Breast epithelium (tissue), 3 donors: ENCODE measurements at regions not wholly inside any gene's neighbourhood (a gene's known extent, or its start where the extent isn't known, plus 50 kb on each side); places are given as distances from the start of the nearest gene placed in this dataset.

Experiments
- POLR2A ChIP-seq: fragments of 450-650 bp; IDR thresholded peaks from one replicate; pipeline ENCODE4 v1.6.1; 2016; ENCODE audit warnings: antibody characterized with exemption, mild to moderate bottlenecking, moderate library complexity
- TF ChIP-seq, protein P1 (sequence below), 3 donors: fragments of 450-650 bp; IDR thresholded peaks; one replicate each; pipeline ENCODE4 v1.5.1; 2016 to 2017; ENCODE audit warnings: antibody characterized with exemption in 3 of 3, mild to moderate bottlenecking in 3 of 3, moderate library complexity in 3 of 3

DNA sequence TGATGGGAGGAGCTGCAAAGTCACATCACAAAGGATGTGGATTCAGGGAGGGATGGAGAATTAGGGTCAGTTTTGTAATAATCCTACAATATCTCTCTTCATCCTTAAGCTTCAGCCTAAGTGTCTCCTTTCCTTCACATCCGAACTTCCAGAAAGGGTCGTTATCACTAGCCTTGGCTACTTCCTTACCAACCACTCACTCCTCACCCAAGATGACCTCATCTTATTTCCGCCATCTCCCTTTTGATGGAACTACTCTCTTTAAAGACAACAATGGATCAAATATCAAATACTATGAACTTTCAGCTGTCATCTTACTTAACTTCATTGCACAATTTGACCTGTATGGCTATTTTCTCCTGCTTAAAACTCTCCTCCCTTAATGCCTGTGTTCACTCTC lies 69.6 kb upstream of the BARHL2 start:
- TF ChIP-seq, protein P1, sequence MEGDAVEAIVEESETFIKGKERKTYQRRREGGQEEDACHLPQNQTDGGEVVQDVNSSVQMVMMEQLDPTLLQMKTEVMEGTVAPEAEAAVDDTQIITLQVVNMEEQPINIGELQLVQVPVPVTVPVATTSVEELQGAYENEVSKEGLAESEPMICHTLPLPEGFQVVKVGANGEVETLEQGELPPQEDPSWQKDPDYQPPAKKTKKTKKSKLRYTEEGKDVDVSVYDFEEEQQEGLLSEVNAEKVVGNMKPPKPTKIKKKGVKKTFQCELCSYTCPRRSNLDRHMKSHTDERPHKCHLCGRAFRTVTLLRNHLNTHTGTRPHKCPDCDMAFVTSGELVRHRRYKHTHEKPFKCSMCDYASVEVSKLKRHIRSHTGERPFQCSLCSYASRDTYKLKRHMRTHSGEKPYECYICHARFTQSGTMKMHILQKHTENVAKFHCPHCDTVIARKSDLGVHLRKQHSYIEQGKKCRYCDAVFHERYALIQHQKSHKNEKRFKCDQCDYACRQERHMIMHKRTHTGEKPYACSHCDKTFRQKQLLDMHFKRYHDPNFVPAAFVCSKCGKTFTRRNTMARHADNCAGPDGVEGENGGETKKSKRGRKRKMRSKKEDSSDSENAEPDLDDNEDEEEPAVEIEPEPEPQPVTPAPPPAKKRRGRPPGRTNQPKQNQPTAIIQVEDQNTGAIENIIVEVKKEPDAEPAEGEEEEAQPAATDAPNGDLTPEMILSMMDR (IDR thresholded peaks at IDR 0.05): no peak
- TF ChIP-seq POLR2A: no peak
